Hepatic stellate cell (primary cell): ENCODE measurements at regions not wholly inside any gene's neighbourhood (a gene's known extent, or its start where the extent isn't known, plus 50 kb on each side); places are given as distances from the start of the nearest gene placed in this dataset.

Experiments
- DNase-seq: peaks from one replicate; pipeline ENCODE4 v3.0.0; 2011; ENCODE audit warnings: low spot score

DNA sequence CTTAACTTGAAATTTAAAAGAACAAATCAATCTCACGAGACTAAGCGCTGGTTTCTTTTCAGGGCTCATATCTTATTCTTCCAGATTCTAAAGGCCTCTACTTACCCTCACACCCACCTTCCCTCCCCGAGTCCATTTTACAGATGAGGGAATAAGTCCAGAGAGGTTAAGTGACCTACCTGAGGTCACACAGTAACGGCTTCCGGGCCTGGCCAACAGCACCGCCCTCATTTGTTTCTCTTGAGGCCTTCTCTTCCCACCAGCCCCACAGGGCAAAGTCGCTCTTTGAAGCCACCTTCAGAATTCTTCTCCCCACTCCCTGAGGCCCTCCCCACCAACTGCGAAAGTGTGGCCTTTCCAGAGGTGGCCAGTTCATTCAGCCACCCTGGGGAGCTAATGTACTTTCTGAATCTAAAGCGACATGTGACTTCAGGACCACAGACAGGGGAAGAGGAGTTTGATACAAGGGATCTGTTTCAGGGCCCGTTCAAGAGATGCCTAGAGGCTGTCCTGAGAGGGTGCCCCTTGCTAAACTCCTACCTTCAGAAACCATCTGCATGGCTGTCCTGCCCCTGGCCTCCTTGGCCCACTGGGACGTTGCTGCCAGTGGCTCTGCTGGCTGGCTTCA, 275.3 kb downstream of the HAUS1 start:
- no peak for DNase-seq

DNA sequence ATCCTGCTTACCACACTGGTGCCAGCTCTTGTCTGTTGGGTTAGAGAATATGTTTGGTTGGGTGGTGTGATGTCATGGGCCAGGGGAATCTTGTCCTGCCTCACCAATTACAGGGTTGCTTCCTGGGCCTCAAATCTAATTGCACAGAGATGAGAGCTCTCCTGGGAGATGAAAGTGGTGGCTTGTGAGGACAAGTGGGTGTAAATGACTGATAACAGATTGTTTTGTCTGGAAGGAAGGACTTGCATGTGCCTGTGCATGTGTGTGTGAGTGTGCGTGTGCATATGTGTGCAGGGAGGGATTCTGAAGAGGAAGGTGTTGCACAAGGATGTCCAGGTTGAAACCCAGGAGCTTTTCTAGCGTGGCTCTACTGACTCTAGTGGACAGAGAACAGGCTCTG, 271.9 kb downstream of the LOXHD1 start:
- no peak for DNase-seq

DNA sequence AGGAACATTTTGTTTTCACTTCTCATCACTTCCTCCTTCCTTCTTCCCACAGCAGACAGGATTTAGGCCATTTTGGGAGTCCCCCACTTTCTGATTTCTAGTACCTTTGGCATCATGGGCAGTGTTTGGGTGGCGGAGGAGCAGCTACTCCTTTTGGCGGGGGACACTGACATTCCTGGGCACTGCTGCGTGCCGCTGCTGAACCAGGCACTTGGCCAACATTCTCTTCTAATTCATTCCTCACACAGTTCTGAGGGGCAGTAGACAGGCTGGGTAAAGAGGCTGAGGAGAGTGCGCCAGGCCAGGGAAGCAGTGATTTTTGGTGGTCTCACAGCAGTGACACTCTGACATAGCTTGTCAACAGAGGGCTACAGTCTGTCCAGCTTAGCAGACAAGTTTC, 270.2 kb downstream of the LOXHD1 start:
- DNase-seq, result no peak

DNA sequence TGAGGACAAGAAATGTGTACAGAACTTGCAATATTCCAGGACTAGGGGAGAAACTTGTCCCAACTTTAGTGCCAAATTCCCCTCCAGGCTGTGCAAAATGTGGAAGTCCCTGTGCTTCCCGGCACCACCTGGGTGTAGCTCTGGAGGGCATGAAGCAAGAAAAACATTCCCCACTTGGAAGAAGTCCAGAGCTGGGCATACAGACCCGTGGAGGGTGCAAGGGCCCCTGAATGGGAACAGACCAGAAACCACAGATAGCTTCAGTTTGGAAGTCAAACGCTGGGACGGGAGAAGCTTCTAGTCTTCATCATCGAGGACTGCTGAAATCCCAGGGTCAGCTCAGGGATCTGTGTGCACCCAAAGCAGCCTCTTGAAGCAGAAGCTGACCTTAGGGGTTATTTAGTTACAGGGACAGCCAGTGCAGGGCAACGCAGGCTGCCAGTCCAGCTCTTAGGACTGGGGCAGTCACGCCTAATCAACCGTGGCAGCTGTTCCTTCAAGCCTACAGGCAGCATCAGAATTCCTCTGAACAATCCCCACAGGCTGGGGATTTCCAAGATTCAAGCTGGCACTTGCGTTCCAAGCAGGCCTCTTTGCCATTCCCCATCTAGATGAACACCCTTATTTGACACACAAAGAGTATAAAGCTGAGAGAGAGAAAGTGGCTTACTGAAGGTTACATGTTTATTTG, 269.4 kb downstream of the LOXHD1 start:
- no peak for DNase-seq

DNA sequence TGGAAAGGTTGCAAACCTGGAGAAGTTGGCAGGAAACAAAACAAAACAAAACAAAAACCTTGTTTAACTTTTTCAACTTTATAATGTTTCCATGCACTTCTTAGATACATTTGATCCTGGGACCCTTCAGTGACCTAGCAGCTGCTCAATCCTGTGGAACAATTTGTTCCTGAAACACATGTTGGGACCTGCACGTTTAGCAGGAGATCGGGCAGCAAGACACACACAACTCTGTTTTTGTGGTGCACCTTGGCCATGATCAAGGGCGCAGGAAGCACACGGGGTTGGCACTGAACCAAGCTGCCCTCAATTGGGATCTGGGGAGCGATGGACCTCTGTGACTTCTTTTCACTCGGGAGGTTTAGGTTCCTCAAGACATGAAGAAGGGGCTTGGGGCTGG, 268.7 kb downstream of the LOXHD1 start:
- no peak for DNase-seq

DNA sequence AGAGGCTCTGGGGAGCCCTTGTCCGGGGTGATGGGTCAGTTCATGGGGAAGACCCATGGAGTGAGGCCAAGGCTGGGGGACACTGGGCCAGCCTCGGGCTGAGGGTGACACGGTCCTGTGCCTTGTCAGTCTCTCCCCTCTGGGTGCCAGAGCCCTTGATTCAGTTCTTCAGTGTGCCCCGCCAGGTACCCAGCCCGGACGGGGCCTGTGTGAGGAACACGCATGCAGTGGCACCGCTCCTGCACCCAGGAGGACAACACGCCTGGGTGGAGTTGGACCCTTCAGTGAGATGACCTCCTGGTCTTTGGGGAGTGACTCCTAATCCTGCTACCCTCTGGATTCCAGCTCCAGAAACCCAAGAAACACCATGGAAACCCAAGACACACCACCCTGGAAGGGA, 264.4 kb downstream of the LOXHD1 start:
- no peak for DNase-seq

DNA sequence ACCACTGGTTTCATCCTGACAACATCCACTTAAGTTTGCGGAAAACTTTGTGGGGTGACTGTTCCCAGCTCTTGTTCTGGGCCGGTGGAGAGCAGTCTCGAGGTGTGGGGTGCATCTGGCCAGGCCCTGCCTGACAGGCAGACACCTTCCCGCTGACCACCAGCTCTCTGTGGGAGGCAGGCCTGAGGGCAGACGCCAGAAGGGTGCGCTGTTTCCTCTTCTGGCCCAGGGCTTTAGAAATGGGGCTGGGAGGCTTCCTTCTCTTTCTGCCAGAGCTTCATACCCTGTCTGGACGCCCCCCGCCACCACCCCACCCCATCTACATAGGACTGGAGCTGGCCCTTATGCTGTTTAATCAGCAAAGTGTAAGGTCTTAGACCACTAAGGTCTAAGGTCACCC, 263.8 kb downstream of the LOXHD1 start:
- no peak for DNase-seq

DNA sequence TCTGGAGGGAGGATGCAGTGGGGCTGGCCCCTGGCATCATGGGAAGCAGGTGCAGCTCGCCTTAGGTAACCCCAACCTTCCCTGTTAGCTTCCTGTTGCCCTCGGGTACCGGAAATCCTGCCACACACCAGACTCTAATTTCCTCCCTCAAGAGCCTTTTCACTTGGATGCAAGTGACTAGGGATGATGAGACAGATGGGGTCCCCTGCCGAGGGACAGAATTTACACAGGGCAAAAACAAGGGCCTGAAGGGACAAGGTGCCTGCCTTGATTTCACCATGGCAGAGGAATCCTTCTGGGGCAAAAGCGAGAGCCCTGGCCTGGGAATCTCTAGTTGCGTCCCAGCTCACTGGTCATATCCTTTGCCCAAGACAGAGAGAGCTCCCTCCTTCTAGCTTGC, 263.1 kb downstream of the LOXHD1 start:
- DNase-seq, result no peak

DNA sequence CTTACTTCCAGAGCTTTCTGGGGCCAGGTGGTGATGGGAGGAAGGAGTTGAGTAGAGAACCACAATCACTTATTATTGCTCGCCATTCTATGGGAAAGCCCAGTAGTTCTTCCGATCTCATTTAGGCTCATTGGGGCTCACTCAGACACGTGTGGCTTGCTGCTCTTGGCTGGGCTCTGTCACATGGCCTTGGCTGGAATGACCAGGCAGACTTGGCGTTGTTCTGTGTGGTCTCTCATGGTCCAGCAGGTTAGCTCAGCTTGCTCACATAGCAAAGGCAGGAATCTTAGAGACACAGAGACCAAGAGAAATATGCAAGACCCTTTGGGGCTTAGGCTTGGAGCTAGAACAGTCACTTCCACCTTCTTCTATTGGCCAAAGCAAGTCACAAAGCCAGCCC, 261.2 kb downstream of the LOXHD1 start:
- no peak for DNase-seq

DNA sequence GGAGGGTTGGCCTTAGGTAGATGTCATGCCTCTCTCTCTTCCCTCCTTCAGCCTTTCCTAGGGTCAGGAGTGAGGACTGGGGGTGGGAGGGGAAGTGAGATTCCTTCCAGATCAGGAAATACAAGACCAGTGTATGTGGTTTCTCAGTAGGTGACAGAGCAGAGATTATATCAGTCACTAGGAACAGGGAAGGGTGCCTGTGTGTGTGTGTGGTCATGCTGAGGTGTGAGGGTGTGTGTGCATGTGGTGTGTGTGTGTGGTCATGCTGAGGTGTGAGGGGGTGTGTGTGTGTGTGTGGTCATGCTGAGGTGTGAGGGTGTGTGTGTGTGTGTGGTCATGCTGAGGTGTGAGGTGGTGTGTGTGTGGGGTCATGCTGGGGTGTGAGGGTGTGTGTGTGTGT, 259.8 kb downstream of the LOXHD1 start:
- no peak for DNase-seq

DNA sequence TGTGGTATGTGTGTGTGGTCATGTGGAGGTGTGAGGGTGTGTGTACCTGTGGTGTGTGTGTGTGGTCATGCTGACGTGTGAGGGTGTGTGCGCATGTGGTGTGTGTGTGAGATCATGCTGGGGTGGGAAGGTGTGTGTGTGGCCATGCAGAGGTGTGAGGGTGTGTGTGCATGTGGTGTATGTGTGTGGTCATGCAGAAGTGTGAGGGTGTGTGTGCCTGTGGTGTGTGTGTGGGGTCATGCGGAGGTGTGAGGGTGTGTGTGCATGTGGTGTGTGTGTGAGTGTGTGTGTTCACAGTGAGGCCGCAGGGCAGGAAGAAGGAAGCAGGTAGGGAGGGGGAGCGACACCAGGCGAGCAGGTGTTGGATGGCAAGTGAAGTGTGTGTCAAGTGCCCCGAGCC, 259.0 kb downstream of the LOXHD1 start:
- DNase-seq, result no peak

DNA sequence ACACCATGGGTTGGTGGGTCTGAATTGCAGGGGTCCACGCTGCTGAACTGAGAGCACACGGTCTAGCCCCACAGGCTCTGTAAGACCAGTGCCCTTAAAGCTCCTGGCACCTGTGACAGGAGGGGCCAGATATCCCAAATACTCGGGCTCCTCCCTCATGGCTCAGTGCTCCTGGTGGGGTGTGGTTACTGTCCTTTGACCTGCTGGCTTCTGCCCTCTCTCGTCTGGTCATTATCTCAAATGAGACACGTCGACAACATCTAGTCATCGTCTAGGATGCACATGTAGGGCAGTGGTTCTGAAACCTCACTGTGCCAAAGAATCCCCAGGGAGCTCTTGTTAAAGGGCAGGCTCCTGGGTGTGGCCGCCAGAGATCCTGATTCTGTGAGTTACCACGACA, 258.4 kb downstream of the LOXHD1 start:
- no peak for DNase-seq

DNA sequence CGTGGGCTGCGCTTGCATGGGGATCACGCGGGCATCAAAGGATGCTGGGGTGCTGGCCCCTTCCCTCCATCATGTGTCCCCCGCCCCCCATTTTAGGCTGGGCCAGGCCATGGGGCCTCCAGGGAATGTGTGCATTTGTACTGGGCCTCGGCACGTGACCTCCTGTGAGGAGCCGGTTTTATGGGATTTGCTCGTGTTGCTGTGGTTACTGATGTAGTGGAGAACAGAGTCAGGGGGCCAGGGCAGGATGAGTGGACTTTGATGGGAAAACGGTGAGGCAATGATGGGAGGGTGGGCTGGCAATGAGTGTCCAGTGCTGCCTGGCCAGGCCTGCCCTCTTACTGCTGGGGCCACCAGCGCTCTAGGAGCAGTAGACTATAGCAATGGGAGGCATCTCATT, 257.7 kb downstream of the LOXHD1 start:
- DNase-seq, result no peak

DNA sequence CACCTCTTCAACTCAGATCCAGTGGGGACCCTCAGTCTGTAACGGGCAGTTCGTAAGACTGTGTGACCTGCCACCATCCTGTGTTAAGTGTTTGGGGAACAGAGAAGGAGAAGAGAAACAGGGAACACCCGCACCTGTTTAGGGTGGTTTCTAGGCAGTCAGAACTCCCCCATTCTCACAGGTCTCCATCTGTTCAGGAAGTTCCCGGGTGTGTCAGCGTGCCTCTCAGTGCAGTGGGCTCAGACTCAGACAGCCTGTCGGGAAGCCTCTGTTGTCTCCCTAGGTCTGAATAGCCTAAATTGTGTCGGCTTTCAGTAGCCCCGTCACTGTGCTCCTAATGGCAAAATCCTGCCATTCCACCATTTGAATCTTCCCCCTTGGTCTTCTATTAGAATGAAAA, 256.6 kb downstream of the LOXHD1 start:
- DNase-seq, result no peak

DNA sequence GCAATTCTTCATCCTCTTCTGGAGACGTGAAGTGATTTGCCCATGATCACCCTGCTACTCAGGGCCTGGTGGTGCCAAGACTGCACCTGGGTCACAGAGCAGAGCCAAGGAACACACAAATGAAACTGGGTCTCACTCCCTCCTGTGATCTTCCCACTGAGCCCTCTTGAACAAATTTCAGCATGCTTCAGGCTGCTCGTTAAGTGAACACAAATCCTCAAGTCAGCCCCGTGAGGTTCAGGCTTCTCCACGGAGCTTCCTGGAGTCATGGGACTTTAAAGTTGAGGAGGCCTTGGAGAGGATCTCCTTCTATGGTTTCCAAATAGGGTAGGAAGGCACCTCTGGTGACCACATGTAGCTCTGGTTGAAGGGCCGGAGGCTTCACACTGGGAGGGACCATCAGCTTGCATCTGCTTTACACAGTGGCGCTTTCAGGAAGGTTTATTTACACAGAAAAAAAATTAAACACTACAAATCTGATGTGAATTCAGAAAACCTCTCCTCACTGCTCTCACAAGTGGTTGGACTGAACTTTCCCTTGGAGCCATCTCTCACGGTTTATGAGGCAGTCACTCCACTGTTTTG, 255.4 kb downstream of the LOXHD1 start:
- DNase-seq, result no peak

DNA sequence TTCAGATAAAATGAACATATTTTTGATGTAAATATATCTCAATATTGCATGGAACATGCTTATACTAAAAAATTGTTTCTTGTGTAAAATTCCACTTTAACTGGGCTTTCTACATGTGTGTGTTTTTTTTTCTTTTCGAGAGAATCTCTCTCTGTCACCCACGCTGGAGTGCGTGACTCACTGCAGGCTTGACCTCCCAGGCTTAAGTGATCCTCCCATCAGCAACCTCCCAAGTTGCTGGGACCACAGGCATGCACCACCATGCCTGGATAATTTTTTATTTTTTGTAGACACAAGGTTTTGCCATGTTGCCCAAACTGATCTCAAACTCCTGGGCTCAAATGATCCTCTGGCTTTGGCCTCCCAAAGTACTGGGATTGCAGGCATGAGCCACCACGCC, 254.6 kb downstream of the LOXHD1 start:
- no peak for DNase-seq

DNA sequence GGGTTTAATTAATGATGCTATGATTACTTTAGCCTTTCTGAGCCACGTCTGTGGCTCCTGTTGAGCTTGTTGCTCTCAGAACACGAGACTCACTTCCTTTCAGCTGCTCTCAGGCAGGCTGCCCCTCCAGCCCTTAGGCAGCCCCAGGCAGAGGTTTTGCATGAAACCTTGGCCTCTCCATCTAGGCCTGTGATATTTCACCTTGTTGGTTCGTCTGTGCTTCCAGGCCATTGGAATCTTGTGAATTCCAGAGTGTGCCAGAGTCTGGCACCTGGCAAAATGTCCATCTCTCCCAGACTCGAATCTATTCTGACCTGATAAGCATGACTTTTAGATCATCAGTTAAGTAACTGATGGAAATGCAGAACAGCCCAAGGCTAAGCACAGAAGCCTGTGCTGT, 254.1 kb downstream of the LOXHD1 start:
- no peak for DNase-seq

DNA sequence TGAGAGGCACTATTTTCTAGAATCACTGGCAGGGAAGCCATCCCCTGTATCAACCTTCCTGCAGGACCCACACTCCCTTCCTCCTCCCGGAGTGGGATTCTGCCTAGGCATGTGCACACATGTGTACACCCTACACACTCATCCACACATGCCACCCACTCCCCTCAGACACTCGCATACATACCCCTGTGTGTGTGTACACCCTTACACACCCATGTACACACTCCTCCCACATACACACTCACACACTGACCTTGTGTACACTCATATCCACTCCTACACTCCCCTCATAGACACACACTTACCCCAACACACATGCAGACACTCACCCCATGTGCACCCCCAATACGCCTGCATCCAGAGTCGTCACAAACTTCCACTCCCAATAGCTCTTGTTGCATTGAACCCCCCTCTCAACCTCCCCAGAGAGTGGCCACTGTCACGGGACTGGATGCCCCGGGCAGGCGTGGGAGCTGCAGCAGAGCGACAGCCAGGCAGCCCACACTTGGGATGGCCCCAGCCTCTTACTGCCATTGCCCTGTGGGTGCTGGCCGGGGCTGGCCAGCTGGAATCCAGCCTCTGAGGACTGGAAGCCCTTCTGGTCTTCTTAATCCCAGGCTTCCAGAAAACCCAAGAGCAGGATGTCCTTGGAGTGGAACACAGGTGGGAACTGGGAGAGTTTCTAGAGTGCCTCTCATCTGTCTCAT, 251.0 kb downstream of the LOXHD1 start:
- no peak for DNase-seq

DNA sequence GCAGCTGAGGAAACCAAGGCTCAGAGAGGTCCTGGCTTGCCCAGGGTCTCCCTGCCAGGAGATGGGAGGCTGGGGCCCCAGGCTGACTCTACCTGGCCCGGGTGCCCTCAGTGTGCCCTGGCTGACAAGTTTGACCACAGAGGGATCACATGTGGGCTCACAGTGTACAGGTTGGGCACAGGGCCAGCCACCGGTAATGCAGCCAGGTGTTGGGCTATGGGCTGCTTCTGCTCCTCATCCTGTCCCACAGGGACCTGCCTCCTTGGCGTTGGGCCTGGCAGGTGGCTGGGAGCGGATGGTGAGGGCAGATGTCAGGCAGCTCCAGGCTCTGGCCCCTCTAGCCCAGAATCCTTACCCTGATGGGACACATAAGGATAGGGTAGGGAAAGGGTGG, 250.5 kb downstream of the LOXHD1 start:
- no peak for DNase-seq

DNA sequence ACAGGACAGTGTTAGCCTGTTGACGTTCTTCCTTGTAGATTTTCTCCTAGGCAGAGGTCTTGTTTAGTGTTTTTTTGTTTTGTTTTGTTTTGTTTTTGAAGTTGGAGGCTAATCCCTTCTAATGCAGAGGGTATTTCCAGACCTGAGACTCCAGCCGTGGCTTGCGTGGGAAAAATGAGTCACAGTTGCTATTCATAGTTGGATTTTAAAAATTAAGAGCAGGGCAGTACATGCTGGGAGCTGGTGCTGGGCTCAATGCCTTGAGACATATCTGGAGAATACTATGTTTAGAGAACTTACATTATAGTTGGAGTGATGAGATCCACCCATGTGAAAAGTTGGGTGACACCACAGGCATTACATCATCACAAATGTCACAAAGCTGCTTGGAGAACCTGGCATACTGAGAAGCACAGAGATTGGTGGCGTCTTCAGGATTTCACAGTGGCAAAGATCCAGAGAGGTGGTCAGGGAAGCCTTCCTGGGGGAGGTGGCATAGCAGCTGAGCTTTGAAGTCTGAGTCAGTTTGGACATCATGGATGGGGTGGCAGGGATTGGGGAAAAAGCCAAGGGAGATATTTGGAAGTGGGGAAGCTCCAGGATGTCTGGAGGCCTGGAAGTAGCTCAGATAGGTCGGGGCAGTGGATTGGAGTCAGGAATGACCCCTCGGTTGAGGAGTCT, 249.4 kb downstream of the LOXHD1 start:
- peak; percentile 27 for DNase-seq

DNA sequence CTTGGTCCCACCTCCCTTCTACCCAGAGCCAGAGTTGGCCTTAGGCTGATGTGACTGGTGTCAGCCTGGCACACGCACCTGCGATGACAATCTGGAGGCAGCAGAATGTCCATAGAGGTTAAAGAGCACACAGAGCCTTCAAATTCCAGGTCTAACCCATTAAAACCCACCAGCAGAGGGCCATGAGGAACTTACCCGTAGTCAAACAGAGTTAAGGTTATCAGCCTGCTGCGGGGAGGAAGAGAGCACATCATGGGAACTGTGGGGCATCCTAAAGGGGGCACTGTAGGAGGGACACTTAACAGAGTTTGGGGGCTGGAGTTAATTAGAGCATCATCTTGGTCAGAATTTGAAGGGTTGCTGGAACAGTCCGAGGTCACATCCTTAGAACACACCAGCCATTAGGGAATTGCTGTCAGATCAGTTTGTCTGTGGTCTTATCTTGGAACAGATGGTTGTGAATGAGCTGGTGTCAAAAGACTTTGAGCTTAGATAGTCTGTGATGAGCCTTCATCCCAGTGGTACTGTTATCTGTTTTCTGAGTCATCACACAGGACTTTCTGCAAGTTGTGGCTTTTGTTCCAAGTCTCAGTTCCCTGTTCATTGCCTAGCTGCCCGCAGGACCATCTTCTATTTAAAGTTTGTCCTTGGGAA, 248.6 kb downstream of the LOXHD1 start:
- DNase-seq, result no peak

DNA sequence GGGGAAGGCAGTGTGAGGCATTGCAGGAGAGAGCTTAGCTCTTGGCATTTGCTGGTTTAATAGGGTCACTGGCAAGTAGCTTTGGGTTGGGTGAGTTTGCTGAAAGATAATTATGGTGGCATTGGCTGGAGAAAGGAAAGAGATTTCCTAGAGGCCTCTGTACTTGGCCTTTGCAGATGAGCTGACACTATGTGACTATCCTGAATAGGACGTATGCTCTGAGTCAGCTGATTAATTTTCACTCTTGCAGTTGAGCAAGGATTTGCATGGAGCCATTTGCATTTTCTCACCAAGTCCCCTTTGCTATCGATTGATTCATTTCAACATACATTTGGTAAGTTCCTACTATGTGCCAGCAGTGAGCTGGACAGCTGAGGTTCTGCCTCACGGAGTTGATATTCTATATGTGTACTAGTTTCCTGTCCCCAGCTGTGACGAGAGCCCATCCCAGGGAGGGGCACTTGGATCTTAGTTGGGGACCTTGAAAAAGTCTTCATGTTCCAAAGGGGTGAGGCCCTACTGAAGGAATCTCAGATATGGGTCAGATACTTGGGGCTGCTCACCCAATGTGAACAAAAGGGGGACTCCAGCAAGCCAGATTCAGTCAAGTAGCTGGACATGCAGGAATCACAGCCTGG, 245.7 kb downstream of the LOXHD1 start:
- DNase-seq, result no peak
